ENCODE measurements at regions not wholly inside any gene's neighbourhood (a gene's known extent, or its start where the extent isn't known, plus 50 kb on each side); places are given as distances from the start of the nearest gene placed in this dataset.

DNA sequence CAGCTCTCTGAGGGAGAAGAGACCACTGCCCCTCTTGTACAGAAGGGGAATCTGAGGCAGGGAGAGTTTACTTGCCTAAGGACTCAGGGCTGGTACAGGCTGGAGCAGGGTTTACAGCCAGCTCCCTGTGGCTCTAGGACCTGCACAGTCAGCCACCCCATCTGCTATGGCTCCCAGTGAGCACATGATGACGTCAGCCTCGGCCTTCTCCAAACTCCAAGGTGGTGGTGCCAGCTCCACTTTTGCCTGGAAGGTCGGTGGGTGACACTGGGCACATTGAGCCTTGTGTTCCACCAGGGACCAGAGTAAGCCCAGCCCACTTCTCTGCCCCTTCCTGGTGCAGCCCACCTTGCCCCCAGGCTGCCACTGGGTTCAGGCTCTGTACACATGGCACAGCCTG, 202.2 kb downstream of the ENGASE start:
- CTCF ChIA-PET = interaction anchor here (0.9 kb wide), 1 partner anchor 15 kb away, joined by 3 read pairs; no protein-coding TSS in a partner anchor
- no peaks in the 10 kb centered on the region for H3K4me1 ChIP-seq (ENCODE audit: control insufficient read depth, extremely low read depth, insufficient read depth, low read length)
- FAIRE-seq = no peak

More for the DNA sequence above, 202.2 kb downstream of the ENGASE start:
- intact Hi-C loops (cut with micrococcal nuclease) = no loop called here
- H3K4me3 ChIP-seq (replicated peaks in 1 of 3; ENCODE audit: insufficient read depth in 1 of 3, low read depth in 1 of 3, low read length in 3 of 3) = no peak overlapping the region
- POLR2A ChIA-PET = no interaction called here
- H3K36me3 ChIP-seq (ENCODE audit: control insufficient read depth in 2 of 2, extremely low read depth in 1 of 2, insufficient read depth in 2 of 2, low read length in 2 of 2) = no peaks in the 10 kb centered on the region
- no peaks in the 10 kb centered on the region for H3K9me1 ChIP-seq (replicated peaks; ENCODE audit: control insufficient read depth, extremely low read depth, insufficient read depth, low read length)
- H3K79me2 ChIP-seq (ENCODE audit: control insufficient read depth, insufficient read depth, low read length) = no peaks in the 10 kb centered on the region
- TF ChIP-seq JUN (IDR thresholded peaks at IDR 0.05; ENCODE audit: borderline replicate concordance, insufficient read depth, insufficient read length, low read depth) = no peak
- TF ChIP-seq, protein P1, sequence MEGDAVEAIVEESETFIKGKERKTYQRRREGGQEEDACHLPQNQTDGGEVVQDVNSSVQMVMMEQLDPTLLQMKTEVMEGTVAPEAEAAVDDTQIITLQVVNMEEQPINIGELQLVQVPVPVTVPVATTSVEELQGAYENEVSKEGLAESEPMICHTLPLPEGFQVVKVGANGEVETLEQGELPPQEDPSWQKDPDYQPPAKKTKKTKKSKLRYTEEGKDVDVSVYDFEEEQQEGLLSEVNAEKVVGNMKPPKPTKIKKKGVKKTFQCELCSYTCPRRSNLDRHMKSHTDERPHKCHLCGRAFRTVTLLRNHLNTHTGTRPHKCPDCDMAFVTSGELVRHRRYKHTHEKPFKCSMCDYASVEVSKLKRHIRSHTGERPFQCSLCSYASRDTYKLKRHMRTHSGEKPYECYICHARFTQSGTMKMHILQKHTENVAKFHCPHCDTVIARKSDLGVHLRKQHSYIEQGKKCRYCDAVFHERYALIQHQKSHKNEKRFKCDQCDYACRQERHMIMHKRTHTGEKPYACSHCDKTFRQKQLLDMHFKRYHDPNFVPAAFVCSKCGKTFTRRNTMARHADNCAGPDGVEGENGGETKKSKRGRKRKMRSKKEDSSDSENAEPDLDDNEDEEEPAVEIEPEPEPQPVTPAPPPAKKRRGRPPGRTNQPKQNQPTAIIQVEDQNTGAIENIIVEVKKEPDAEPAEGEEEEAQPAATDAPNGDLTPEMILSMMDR (IDR thresholded peaks at IDR 0.05; ENCODE audit: extremely low read depth in 1 of 2, insufficient read depth in 1 of 2, low read depth in 1 of 2, low read length in 2 of 2) = no peak
- TF ChIP-seq MYC (IDR thresholded peaks at IDR 0.05; ENCODE audit: low read depth, low read length) = no peak
- TF ChIP-seq EZH2 (IDR thresholded peaks at IDR 0.05; ENCODE audit: borderline replicate concordance, low read depth, low read length, severe bottlenecking) = no peak
- no peak for TF ChIP-seq POLR2AphosphoS5 (IDR thresholded peaks at IDR 0.05; ENCODE audit: insufficient read depth, low read depth, low read length)
- no peak for TF ChIP-seq FOS (IDR thresholded peaks at IDR 0.05; ENCODE audit: borderline replicate concordance, insufficient read depth, low read length)
- TF ChIP-seq POLR2A (IDR thresholded peaks at IDR 0.05; ENCODE audit: low read depth, low read length) = no peak
- TF ChIP-seq, protein P2, sequence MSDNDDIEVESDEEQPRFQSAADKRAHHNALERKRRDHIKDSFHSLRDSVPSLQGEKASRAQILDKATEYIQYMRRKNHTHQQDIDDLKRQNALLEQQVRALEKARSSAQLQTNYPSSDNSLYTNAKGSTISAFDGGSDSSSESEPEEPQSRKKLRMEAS (IDR thresholded peaks at IDR 0.05; ENCODE audit: insufficient read depth, insufficient read length) = no peak
- TF ChIP-seq GATA2 (IDR thresholded peaks at IDR 0.05; ENCODE audit: insufficient read depth, insufficient read length, low read depth, low read length) = no peak
- no peak overlapping the region for H3K4me2 ChIP-seq (ENCODE audit: insufficient read depth, low read length)
- no TSS peak for BruUV-seq (replicated peaks)
- no peaks in the 10 kb centered on the region for H3K9me3 ChIP-seq (replicated peaks; ENCODE audit: control insufficient read depth, insufficient read depth, low read length)
- H4K20me1 ChIP-seq (replicated peaks; ENCODE audit: control insufficient read depth, extremely low read depth, insufficient read depth, low read length) = no peaks in the 10 kb centered on the region
- no peak for DNase-seq (ENCODE audit: low read depth, low spot score)
- no peak overlapping the region for H2AFZ ChIP-seq (ENCODE audit: low read depth, low read length)
- no peak overlapping the region for H3K27ac ChIP-seq (ENCODE audit: insufficient read depth, low read depth, low read length)
- no peak overlapping the region for H3K9ac ChIP-seq (replicated peaks; ENCODE audit: extremely low read depth, insufficient read depth, low read length)
- H3K27me3 ChIP-seq (ENCODE audit: control insufficient read depth in 2 of 2, insufficient read depth in 2 of 2, low read length in 2 of 2) = no peaks in the 10 kb centered on the region
- dilution Hi-C loops (cut with MboI; ENCODE audit: extremely low pct_ligation_motif_present, low sequenced_read_pairs) = no loop called here
